Glutamatergic neuron (in vitro differentiated cells): ENCODE measurements at regions not wholly inside any gene's neighbourhood (a gene's known extent, or its start where the extent isn't known, plus 50 kb on each side); places are given as distances from the start of the nearest gene placed in this dataset.

Source experiments
- DNase-seq: peaks from one replicate; pipeline ENCODE4 v3.0.0; 2022
- H3K27ac Mint-ChIP-seq: one replicate; pipeline ENCODE4 v1.8.0; 2020; ENCODE audit warnings: mild to moderate bottlenecking, mixed read lengths, inconsistent platforms; ENCODE audit not compliant: unreplicated experiment
- H3K27me3 Mint-ChIP-seq: one replicate; pipeline ENCODE4 v1.8.0; 2020; ENCODE audit warnings: mild to moderate bottlenecking, moderate library complexity, mixed read lengths, inconsistent platforms; ENCODE audit not compliant: unreplicated experiment
- H3K36me3 Mint-ChIP-seq: one replicate; pipeline ENCODE4 v1.8.0; 2020; ENCODE audit warnings: mild to moderate bottlenecking, mixed read lengths, inconsistent platforms; ENCODE audit not compliant: unreplicated experiment
- H3K4me1 Mint-ChIP-seq: one replicate; pipeline ENCODE4 v1.8.0; 2020; ENCODE audit warnings: mild to moderate bottlenecking, low read depth, mixed read lengths, inconsistent platforms; ENCODE audit not compliant: unreplicated experiment
- H3K4me3 Mint-ChIP-seq: one replicate; pipeline ENCODE4 v1.8.0; 2020; ENCODE audit warnings: mild to moderate bottlenecking, mixed read lengths, inconsistent platforms; ENCODE audit not compliant: unreplicated experiment
- H3K9me3 Mint-ChIP-seq: one replicate; pipeline ENCODE4 v1.8.0; 2020; ENCODE audit warnings: mild to moderate bottlenecking, moderate library complexity, mixed read lengths, inconsistent platforms; ENCODE audit not compliant: unreplicated experiment
- CTCF ChIP-seq: fragments of 200-600 bp; sonication (generic); IDR thresholded peaks from one replicate; pipeline ENCODE4 v1.5.0; 2021; ENCODE audit not compliant: partially characterized antibody, unreplicated experiment

DNA sequence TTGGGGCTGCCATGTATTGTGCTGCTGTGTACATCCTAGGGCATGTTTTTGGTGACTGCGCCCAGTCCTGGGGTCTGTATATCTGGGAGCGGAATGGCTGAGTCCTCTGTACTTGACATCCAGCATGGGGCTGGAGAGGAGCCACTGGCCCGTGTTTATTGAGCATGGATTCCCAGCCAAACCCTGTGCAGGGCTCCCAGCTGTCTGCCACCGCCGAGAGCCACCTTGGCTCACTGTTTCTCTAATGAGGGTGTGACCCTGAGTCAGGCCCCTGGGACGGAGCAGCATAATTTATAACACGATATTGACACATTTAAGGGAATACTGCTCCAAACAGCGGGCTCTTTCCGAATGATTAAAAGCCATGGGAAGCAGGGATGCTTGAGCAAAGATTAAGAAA, 211.5 kb upstream of the PWP1 start:
- Mint-ChIP-seq H3K27ac (no peak overlapping the region), H3K27me3 (no peaks in the 10 kb centered on the region), H3K4me1 (peaks cover 3% of the 10 kb centered on the region), H3K4me3 (no peak overlapping the region), H3K36me3 (no peaks in the 10 kb centered on the region), H3K9me3 (no peaks in the 10 kb centered on the region)
- DNase-seq, result no peak
- TF ChIP-seq CTCF, result no peak

DNA sequence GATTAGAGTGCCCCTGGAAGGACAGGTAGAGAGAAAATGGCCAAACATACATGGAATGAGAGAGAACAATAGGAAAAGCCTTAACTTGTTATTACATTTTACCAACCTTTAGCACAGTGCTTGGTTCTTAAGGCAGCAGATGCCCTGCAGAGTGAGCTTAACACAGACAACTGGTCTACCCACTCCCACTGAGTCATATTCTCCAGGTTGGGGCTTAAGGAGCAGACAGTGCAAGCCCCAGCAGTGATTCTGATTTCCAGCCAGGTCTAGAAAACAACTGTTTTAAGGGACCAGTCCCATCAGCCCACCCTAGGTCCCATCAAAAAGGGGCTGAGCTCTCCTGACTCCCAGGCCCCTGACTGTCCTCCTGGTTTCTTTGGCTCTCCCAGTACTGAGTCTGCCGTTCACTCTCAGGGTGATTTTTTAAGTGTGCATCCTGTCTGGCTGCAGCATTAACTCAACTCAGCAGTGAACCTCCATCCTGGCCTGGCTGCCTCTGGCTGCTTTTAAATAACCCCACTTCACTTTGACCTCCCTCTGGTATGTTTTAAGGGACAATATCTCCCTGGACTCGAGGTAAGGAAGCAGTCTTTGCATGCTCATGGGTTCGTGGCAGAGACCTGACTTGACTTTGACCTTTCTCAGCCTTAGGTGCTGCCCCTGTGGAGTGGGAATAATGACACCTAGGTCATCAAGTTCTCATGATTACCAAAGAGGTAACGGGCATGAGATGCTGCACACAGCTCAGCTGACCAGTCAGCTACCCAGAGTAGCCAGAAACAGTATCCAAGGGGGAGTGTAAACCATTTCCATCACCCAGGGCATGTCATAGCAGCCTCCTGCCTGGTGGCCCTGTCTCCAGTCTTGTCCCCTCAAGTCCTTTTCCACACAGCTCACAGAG, 210.7 kb upstream of the PWP1 start:
- Mint-ChIP-seq H3K27me3 (no peaks in the 10 kb centered on the region), H3K4me1 (peaks cover 3% of the 10 kb centered on the region), H3K4me3 (no peak overlapping the region), H3K9me3 (no peaks in the 10 kb centered on the region), H3K36me3 (no peaks in the 10 kb centered on the region), H3K27ac (no peak overlapping the region)
- DNase-seq, result no peak
- TF ChIP-seq CTCF, result no peak

DNA sequence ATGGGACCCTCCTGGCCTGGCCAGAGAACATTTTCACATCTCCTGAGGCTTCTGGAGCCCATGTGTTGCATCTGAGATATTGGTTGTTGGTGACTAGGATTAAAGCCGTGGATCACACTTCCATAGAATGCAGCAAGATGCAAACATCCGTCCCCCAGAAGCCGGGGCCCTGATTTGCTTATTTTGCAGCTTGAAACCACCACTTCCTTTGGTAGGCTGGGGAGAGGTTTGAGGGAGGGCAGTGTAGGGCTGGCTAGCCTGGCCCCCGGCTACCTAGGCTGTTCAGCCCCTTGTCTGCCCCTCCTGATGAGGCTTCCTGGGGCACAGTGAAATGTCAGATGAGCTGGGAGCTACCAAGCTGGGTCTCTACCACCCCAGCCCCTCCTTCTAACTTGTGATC, 209.7 kb upstream of the PWP1 start:
- H3K27ac Mint-ChIP-seq, result no peak overlapping the region
- no peaks in the 10 kb centered on the region for H3K36me3 Mint-ChIP-seq
- peaks cover 3% of the 10 kb centered on the region for H3K4me1 Mint-ChIP-seq
- no peak overlapping the region for H3K4me3 Mint-ChIP-seq
- H3K9me3 Mint-ChIP-seq, result no peaks in the 10 kb centered on the region
- DNase-seq, result no peak
- no peaks in the 10 kb centered on the region for H3K27me3 Mint-ChIP-seq
- TF ChIP-seq CTCF, result no peak

GRCh38 chr12:107477018-107477417, 208.6 kb upstream of the PWP1 start:
- Mint-ChIP-seq H3K27ac (no peak overlapping the region), H3K27me3 (no peaks in the 10 kb centered on the region), H3K9me3 (no peaks in the 10 kb centered on the region), H3K36me3 (no peaks in the 10 kb centered on the region), H3K4me3 (no peak overlapping the region), H3K4me1 (peaks cover 3% of the 10 kb centered on the region)
- no peak for DNase-seq
- no peak for TF ChIP-seq CTCF

DNA sequence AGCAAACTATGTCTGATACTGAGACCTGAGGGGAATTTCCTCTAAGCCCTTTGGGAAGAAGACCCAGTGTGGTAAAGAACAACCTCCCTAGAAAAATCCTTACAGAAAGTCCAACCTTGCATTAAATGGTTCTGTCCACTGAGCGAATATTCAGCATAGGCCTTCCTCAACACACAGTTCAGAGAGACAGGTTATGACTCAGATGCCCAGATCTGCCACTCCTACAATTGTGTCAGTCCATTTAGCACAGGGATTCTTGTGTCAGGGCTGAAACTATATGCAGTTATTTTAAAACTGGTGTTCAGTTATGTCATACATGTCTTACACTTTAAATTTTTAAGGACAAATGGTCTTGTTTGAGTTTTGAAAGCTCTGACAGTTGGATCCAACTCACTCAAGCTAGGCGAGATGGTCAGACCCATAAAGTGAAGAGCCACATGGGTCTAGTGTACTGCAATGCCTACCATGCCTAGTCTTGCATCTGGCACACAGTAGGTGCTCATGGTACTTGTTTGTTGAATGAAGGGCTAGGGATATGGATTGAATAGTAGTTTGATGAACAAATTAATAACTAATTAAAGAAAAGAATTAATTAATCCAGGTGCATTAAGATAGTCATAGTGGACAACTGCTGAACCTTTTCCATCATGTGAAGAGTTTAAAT, 207.5 kb upstream of the PWP1 start:
- peaks cover 3% of the 10 kb centered on the region for H3K27me3 Mint-ChIP-seq
- no peak for DNase-seq
- TF ChIP-seq CTCF, result no peak
- H3K9me3 Mint-ChIP-seq, result no peaks in the 10 kb centered on the region
- no peaks in the 10 kb centered on the region for H3K36me3 Mint-ChIP-seq
- H3K4me1 Mint-ChIP-seq, result no peaks in the 10 kb centered on the region
- H3K4me3 Mint-ChIP-seq, result no peak overlapping the region
- no peak overlapping the region for H3K27ac Mint-ChIP-seq
